ENCODE measurements at regions not wholly inside any gene's neighbourhood (a gene's known extent, or its start where the extent isn't known, plus 50 kb on each side); places are given as distances from the start of the nearest gene placed in this dataset.

- H3K4me1 ChIP-seq (ENCODE audit: control insufficient read depth in 1 of 2, insufficient read depth in 2 of 2, low read depth in 1 of 2, low read length in 1 of 2), result no peaks in the 10 kb centered on the region
- no peak overlapping the region for H3K9ac ChIP-seq
- H4K20me1 ChIP-seq (ENCODE audit: insufficient read depth), result no peaks in the 10 kb centered on the region
- no peak overlapping the region for H3K27ac ChIP-seq (ENCODE audit: low read depth in 2 of 2, low read length in 1 of 2)
- H3F3A ChIP-seq (replicated peaks; ENCODE audit: insufficient read depth), result no peaks in the 10 kb centered on the region
- DNase-seq, result no peak
- H2AFZ ChIP-seq (ENCODE audit: low read depth), result no peak overlapping the region
- no peaks in the 10 kb centered on the region for H3K79me2 ChIP-seq (ENCODE audit: insufficient read depth)
- no peak overlapping the region for H3K4me3 ChIP-seq (ENCODE audit: low read depth in 2 of 2, low read length in 1 of 2)
- ChIA-PET CTCF (no interaction called here), POLR2A (no interaction called here)
- H3K27me3 ChIP-seq (ENCODE audit: insufficient read depth), result no peaks in the 10 kb centered on the region
- no peaks in the 10 kb centered on the region for H3K9me2 ChIP-seq
- TF ChIP-seq ELF1 (IDR thresholded peaks at IDR 0.05) (no peak), TEAD4 (IDR thresholded peaks at IDR 0.05; ENCODE audit: borderline replicate concordance, insufficient read depth) (no peak), EP300 (IDR thresholded peaks at IDR 0.05; ENCODE audit: borderline replicate concordance in 1 of 2, low read depth in 1 of 2, low read length in 1 of 2) (no peak), USF1 (IDR thresholded peaks at IDR 0.05; ENCODE audit: borderline replicate concordance, low read depth) (no peak), NFIC (IDR thresholded peaks at IDR 0.05; ENCODE audit: borderline replicate concordance) (no peak), USF2 (IDR thresholded peaks at IDR 0.05; ENCODE audit: borderline replicate concordance, low read depth, low read length) (no peak), JUND (IDR thresholded peaks at IDR 0.05) (no peak), FOXJ3 (CRISPR knock-in tag; IDR thresholded peaks at IDR 0.05) (no peak), IRF3 (IDR thresholded peaks at IDR 0.05; ENCODE audit: low read depth, low read length) (no peak), REST (IDR thresholded peaks at IDR 0.05; ENCODE audit: low read depth, low read length) (no peak), RAD21 (IDR thresholded peaks at IDR 0.05; ENCODE audit: low read length) (no peak), RCOR1 (IDR thresholded peaks at IDR 0.05; ENCODE audit: low read length) (no peak)
- no peaks in the 10 kb centered on the region for H3K36me3 ChIP-seq (replicated peaks in 1 of 2; ENCODE audit: control insufficient read depth in 1 of 2, insufficient read depth in 2 of 2, low read length in 1 of 2)
- H3K9me3 ChIP-seq, result no peaks in the 10 kb centered on the region
- 83% methylated on average over 1 of the region's 1 CpG for WGBS (ENCODE audit: low lambda C conversion rate)
- H3K4me2 ChIP-seq, result no peak overlapping the region
These were observed 546.2 kb downstream of the TUSC7 start for GRCh38 chr3:117255736-117256135.
